SK-N-MC (cell line): ENCODE measurements at regions not wholly inside any gene's neighbourhood (a gene's known extent, or its start where the extent isn't known, plus 50 kb on each side); places are given as distances from the start of the nearest gene placed in this dataset.

ENCODE experiments used
- EZH2 ChIP-seq: fragments of 200-600 bp; sonication (generic); IDR thresholded peaks from one replicate; pipeline ENCODE4 v1.6.1; 2017; ENCODE audit warnings: antibody characterized with exemption
- FOXP2 ChIP-seq: optimal IDR thresholded peaks from 2 replicates; pipeline ENCODE3; 2011; ENCODE audit warnings: mild to moderate bottlenecking, moderate library complexity; ENCODE audit not compliant: insufficient read depth; ENCODE audit errors: extremely low read length, control extremely low read depth
- POLR2AphosphoS5 ChIP-seq: IDR thresholded peaks from 2 replicates; pipeline ENCODE4 v1.6.1; 2012; ENCODE audit warnings: mild to moderate bottlenecking, low read depth, low read length, borderline replicate concordance

DNA sequence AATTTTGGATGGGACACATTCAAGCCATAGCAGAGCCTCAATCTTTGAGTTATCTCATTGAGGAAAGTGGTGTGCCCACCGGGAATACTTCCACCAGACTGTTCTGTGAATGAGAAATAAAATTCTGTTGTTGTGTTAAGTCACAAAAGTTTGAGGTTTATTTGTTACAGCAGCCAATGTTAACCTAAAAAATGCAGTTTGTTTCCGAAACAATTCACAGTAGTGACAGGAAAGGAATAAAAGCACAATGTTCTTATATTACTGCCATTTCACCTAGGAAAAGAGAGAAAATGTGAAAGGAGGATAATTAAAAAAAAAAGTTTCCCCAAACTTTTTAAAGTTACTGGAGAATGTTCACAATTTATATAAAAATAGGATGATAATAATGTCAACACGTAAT is 344.6 kb downstream of the CD83 start:
- TF ChIP-seq EZH2 (no peak), POLR2AphosphoS5 (no peak), FOXP2 (no peak)
